GM18498 (cell line): ENCODE measurements at regions not wholly inside any gene's neighbourhood (a gene's known extent, or its start where the extent isn't known, plus 50 kb on each side); places are given as distances from the start of the nearest gene placed in this dataset.
"Not testable (repeated sequence)": the region's sequence is repeated elsewhere in the genome, so short reads cannot be mapped to it uniquely, and the experiment has no call there.

ENCODE experiments used
- ATAC-seq: cut with Tn5 transposase; IDR thresholded peaks from one replicate; pipeline ENCODE4 v1.9.1; 2021; ENCODE audit warnings: mild to moderate bottlenecking, moderate library complexity; ENCODE audit not compliant: unreplicated experiment

DNA sequence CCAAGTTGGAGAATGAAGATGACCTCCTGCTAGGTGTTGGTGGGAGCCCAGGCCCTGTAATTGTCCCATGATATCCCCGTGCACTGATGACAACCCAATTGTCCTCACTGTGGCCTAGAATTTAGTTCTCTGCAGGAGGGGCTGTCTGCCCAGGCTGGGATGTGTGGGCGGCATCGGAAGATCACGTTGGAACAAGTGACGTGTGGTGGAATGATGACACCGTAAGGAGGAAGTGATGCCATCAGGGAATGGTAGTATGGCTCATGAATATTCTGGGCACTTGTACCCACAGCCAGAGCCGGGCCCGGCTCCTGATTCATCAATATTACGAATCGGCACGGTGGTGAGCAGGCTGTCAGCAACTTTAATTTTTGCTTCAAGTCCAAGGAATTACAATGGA lies 111.6 kb downstream of the MIAT start:
- no peak for ATAC-seq

DNA sequence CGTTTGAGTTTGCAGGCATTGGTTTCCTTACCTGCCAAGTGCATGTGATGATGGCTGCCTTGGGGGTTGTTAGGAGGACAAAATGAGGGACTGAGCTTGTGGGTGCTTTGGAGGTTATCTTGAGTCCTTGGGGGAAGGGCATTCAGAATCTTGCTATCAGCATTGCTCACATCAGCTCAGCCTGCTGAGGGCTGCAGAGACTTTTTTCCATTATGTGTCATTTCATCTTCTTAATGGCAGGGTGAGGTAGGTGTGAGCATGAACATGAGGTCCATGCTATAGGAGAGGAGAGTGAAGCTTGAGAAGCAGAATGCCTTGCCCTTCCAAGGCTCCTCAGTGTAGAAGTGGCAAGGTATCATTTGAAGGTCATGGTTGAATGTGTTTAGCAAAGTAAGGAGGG lies 112.3 kb downstream of the MIAT start:
- no peak for ATAC-seq

DNA sequence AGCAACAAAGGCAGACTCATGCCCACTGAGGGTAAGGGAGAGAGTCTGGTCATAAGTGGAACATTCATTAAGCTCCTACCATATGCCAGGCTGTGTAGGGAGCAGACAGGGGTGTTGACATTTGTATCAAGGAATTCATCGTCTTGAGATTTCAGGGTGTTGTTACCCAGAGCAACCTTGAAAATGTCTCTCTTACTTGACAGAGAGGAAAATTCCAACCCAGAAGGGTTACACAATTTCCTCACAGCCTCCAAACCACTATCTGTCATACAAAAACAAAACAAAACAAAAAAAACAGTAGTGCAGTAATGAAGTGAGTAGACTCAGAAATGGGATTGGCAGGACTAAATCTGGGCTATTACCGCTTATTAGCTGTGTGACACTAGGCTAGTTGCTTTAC lies 113.2 kb downstream of the MIAT start:
- no peak for ATAC-seq

DNA sequence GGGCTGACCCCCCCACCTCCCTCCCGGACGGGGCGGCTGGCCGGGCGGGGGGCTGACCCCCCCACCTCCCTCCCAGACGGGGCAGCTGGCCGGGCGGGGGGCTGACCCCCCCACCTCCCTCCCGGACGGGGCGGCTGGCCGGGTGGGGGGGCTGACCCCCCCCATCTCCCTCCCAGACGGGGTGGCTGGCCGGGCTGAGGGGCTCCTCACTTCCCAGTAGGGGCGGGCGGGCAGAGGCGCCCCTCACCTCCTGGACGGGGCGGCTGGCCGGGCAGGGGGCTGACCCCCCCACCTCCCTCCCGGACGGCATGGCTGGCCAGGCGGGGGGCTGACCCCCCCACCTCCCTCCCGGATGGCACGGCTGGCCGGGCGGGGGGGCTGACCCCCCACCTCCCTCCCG lies 115.7 kb downstream of the MIAT start:
- not testable (repeated sequence) for ATAC-seq

DNA sequence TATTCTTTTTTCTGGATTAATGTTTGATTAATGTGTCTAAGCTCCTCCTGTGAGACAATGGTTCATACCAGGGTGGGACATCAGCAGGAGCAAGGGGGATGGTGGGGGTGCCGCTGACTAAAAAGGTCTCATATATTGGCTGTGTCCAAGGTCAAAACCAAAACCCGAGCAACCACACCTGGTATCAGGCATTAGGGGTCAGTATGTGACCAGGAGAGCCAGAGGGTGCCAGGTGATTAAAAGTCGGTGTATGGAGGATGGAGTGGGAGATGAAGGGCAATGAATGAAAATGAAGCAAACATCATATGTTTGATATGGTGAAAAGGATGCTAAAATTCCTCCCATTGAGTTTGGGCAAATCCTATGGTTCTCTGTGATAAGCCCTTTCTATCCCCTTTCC lies 118.0 kb downstream of the MIAT start:
- ATAC-seq, result no peak

DNA sequence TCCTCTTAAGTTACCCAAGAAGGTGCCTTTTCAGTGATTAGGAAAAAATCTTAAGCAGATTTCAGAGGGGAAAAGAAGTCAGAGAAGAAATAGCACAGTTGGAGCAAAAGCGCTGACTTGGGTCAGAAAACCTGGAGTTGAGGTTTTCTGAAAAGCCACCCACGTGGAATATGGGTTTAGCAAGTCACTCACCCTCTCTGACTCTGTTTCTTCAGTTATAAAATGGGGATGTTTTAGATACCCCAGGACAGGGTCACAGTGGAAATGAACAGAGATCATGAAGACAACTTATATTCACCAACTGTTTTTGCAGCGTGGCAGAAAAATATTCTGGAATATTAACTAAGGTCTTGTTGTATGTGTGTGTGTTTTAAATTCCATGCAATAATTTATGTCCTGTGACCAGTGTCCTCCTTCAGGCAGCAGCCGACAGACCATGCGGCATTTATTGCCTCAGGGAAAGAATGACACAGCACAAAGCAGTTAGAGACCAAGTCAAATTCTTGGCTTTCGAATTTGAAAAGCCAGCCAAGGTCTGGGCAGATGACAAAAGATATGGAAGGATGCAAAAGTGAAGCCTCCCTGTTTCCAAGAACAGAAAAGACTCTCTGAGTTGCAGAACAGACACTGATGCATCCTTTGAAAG lies 119.9 kb downstream of the MIAT start:
- ATAC-seq, result no peak

DNA sequence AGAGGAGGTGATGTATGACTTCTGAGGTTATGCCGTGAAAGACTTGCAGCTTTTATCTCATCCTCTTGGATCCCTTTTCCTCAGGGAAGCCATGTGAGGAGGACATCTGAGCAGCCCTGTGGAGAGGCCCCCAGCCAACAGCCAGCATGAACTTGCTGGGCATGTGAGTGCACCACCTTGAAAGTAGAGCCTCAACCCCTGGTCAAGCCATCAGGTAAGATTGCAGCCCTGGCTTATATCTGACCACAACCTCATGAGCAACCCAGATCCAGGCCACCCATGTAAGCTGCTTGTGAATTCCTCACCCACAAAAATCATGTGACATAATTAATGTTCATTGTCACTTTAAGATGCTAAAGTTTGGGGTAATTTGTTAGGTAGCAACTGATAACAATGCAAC lies 121.0 kb downstream of the MIAT start:
- ATAC-seq, result no peak

DNA sequence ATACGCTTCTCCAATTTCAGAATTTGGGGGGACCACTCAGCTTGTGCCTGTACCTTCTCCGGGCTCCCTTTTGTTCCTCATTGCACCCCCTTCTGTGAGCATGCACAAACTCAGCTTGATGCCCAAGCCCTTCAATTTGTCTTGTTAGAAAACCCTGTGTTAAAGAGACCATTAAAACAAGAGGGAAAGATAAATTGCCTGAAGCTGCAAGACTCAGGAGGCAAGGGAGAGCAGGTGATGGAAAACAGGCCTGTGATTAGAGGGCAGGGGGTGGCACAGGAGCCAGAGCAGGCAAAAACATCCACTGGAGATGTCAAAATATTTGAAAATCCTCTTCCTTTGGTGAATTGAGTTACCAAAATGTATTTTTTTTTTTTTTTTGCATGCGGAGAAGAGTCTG lies 121.7 kb downstream of the MIAT start:
- no peak for ATAC-seq

DNA sequence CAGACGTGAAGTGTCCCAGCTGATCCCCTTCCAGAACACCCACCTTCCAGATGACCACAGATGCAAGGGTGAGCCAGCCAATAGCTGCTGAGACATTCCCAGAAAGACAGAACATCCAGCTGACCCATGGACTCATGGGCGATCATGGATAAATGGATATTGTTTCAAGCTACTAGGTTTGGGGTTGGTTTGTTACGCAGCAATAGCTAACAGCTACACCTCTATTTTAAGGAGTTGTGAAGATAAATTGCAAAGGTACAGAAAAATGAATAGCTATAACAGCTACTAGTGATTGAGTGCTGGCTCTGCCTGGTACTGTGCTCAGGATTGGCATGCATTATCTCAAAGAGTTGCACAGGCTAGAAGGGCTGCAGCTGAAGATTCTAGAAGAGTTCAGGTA lies 122.5 kb downstream of the MIAT start:
- no peak for ATAC-seq

DNA sequence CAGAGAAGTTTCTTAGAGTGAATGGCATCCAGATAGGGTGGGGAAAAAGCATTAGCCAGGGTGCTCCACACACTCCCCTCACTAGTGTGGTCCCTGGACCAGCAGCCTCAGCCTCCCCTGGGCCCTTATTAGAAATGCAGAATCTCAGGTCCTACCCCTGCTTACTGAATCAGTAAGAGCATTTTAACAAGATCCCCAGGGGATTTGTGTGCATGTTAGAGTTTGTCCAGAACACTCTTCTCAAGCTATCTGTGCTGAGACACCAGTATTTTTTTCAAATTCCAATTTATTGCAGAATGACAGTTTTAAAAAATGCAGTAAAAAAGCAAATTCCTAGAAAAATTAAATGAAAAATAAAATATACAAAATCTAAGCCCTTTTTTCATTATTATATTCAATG lies 123.1 kb downstream of the MIAT start:
- no peak for ATAC-seq

DNA sequence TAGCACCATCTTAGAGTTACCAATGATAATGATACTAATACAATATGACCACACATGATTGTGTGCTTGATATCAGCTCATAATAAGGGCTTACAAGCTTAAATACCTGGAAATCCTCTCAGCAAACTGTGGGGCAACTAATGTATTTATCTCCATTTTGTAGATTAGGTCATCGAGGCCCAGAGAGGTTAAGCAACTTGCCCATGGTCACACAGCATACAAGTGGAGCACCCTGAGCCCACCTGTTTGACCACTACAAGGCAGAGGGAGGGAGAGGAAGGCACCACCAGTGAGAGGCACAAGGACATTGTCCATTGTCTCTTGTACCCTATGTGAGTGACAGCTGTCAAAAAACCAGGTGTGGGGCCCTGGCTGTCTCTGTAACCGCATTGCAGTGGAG lies 123.7 kb downstream of the MIAT start:
- ATAC-seq, result no peak

DNA sequence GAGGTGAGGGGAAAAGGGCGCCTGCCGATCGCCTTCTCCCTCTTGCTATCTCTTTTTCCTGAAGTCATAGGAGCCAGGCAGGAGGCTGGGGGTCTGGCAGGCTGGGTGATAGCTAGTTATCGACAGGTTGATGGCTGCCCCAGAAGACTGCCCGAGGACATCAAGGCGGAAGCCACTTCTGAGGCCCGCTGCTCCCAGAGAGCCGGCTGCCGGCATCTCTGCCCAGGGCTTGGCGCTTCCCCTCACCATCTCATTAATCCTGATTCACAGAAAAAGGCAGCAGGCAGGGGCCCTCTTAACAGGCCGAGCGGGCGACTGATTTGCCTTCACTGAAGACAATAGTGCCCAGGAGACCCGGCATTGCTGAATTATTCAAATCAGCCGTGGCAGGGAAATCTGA lies 124.2 kb downstream of the MIAT start:
- ATAC-seq, result no peak

DNA sequence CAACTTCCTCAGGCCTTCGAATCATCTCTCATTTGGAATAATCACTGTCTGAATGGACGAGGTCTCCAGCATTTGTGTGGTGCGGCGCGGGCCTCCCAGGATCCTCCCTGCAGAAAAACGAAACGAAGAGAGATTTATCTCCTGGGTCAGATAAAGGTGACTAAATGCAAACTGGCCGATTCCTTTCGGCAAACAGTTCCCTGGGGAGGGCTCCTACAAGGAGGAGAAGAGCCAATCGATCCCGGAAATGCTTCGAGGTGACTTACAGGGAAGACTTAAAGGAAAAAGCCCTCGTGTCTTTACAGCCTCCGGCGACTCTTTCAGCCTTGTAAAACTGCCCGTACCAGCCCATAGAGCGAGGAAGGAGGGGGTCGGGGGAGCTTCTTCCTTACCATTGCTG lies 126.5 kb downstream of the MIAT start:
- no peak for ATAC-seq

DNA sequence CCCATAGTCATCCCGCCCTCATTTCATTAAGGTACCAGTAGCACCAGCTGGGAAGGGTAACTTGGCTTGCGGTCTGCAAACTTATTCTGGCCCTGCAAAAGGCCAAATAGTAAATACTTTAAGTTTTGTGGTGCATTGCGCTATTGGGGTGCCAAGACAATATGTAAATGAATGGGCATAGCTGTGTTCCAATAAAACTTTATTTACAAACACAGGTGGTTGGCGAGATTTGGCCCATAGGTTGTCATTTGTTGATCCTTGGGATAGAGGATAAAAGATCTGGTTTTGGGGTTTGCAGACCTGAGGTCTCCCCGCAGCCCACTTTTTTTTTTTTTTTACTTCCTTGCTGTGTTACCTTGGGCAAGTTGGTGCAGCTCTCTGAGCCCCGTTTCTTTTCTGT lies 127.4 kb downstream of the MIAT start:
- ATAC-seq, result no peak

DNA sequence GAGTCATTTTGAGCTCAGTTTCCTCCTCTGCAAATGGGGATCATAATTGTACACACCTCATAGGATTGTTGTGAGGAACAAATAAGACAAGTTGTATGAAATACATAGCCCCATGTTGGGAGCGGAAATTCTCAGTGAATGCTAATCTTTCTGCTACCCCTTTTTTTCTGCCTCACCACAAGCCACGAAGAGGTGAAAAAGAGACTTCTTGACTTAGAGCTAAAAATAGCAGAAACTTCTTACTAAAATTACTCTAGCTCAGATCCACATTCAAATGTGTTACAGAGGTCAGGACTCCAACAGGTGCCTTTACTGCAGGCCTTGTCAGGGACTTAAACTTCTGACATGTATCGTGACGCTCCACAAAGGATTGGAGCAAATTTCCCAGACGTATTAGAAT lies 128.5 kb downstream of the MIAT start:
- ATAC-seq, result no peak

DNA sequence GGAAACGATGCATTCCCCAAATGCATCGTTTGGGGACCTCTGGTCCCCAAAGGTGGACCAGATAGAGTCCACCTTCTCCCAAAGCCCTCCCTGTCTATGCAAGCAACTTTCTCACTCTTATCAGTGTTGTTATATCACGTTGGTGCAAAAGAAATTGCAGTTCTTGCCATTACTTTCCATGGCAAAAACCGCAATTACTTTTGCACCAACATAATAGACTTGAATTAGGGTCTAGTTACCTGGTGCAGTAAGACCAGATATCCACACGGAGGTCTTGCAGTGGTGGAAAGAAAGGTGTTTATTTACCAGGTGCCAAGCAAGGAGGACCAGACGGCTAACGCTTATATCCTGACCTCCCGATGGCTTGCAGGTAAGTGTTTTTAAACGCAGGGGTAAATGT lies 129.0 kb downstream of the MIAT start:
- ATAC-seq, result no peak

DNA sequence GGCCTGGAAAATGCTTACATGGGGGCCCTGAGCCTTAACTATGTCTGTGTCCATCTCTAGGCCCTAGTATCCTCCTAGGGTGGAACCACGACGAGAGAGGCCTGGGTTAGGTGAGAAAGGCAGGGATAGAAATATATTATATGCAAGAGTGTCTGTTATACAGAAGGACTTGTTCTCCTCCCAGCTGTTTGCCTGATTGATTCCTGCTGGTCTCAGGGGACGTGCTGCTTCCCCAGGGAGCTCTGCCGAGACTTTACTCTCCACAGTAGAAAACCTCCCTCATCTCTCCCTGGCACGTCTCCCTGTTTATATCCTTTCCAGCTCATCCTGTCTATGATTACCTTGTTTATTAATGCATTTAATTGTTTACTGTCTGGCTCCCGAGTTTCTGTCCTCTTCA lies 132.6 kb downstream of the MIAT start:
- no peak for ATAC-seq

DNA sequence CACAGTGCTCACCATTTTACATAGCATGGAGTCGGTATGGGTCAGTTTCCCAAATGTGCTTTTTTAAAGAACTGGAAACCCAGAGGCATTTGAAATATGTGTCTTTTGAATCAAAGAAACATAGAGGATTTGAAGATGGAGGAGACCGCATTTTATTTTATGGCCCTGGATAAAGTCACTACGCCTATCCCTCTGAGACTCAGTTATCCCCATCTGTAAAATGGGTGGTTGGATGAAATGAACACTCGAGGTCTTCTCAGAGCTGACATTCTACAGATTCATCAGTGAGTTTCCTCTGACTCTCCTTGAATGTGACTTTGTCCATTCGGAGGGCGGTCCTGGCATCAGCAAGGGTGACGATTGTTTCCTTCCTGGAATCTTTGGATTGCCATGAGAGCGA lies 135.1 kb downstream of the MIAT start:
- no peak for ATAC-seq

DNA sequence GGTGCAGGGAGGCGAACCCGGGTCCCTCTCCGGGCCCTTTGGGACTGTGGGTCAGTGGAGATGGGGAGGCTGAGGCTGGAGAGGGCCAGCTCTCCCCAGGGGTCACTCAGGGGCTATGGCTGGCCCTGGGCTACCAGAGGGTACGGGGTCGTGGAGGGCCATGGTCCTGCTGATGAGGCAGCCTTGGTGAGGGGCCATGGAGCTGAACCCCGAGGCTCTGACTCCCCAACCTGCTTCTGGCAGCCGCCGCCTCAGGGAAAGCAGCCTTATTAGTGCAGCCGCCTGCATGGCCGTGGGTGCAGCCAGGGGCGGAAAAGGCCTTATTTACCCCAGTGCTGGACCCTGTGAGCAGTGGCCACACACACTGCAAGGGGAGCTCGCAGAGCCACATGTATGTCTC lies 139.4 kb downstream of the MIAT start:
- ATAC-seq, result no peak

DNA sequence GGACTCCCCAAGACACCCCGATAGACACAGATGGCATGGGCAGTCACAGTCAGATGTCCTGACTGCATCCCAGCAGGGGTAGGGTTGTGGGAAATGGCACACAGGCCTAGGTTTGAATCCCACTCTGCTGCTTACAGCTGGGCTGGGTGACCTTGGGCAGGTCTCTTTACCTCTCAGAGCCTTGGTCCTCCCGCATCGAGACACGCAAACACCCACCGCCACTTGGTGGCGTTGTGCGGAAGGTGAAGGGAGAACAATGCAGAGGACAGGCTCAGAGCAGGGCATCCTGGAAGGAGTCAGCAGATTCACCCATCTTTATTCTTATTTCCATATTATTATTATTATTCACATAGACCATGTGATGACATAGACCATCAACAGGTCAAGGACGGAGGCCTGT lies 140.5 kb downstream of the MIAT start:
- ATAC-seq, result no peak

DNA sequence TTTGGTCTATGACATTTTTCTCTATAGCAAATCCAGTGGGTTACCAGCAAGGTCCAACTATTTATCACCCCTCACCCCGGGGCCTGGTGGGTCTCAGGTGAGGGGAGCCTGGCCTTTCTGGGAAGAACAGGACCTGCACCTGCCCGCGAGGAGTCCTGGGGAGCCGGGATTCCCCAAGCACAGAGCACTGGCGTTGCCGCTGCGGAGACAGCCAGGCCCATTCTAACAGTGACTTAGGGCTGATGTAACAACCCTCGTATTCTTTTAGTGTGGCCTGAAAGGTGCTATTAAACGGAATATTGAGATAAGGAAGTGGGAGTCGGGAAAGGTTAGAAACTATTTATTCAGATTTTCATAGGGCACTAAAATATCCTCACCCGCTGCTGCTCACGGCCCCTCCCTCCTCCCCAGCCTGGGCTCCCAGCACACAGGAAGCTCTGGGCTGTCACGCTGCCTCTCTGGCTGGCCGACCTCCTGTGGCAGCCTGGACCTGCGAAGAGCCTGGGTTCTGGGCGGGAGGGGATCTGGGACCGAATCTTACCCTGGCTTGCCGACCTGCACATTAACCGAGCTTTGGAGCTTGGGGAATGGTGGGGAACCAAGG lies 141.2 kb downstream of the MIAT start:
- no peak for ATAC-seq

DNA sequence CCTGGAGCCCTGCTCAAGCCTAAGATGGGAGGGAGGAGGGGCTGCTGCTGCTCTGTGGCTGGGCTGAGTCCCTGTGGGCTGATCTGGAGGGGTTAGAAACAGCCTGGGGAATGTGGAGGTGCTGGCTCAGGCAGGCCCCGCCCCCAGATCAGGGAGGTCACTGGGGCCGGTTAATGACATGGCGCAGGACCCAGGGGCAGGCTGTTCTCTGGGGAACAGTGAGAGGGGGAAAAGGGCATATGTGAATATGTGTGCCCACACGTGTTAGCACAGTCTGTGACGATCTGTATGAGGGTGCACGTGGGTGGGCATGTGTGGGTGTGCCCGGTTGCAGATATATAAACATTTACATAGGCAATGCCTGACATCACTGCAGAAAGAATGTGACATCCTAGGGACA lies 143.5 kb downstream of the MIAT start:
- no peak for ATAC-seq

DNA sequence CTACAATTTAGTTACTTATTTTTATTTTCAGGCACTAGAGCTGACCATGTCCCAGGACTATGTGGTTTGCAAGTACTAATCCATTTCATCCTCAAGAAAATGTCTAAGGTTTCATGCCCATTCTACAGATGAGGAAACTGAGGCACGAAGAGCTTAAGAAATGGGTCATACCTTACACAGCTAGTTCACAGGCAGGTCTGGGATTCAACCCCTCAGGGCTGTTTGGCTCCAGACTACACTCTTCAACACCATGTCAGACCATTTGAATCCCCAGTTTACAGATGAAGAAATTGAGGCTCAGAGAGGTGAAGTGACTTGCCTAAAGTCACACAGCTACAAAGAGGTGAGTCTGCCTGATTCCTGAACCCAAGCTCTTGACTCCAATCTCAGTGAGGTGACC lies 144.1 kb downstream of the MIAT start:
- ATAC-seq, result no peak
